DOHH2 (cell line): ENCODE measurements at regions not wholly inside any gene's neighbourhood (a gene's known extent, or its start where the extent isn't known, plus 50 kb on each side); places are given as distances from the start of the nearest gene placed in this dataset.

Source experiments
- CTCF ChIP-seq: fragments of 200-600 bp; sonication (generic); IDR thresholded peaks from one replicate; pipeline ENCODE4 v1.5.1; 2014; ENCODE audit warnings: antibody characterized with exemption, mild to moderate bottlenecking, low read depth, low read length; ENCODE audit not compliant: poor library complexity, severe bottlenecking
- EZH2phosphoT487 ChIP-seq: fragments of 200-600 bp; sonication (generic); IDR thresholded peaks from 2 replicates; pipeline ENCODE4 v1.6.1; 2017; ENCODE audit warnings: borderline replicate concordance, mild to moderate bottlenecking, antibody characterized with exemption, low read length, moderate library complexity, mixed read lengths

DNA sequence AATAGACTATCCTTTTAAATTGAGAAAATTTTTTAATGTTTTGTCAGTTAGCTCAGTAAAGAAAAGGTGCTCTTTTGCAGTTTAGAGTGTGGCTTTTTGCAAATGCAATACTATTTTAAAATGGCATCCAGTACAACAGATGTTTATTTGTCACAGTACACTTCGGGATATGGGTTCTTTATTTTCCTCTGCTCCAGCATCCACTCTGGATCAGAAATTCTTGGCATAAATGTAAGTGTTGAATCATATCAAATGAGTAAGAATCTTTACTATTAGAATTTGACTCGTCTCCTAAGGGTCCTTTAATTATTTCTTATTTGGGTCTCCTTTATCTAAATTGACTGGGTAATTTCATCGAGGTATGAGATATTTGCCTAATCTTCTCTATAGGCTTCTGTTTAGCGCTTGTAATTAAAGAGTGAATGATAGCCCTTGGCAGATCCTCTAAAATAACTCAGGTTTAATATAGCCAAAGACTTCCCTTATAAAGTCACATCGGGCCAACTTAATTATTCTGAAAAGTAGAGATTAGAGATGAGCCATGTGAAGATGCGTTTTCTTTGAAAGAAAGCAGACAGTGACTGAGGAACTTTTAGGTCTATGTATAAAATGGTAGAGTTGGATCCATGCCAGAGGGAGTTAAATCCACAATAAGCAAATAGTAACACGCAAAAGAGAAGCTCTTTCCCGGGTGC lies 132.7 kb downstream of the CASP12 start:
- TF ChIP-seq CTCF (no peak), EZH2phosphoT487 (no peak)
